IMR-90 (cell line): ENCODE measurements at regions not wholly inside any gene's neighbourhood (a gene's known extent, or its start where the extent isn't known, plus 50 kb on each side); places are given as distances from the start of the nearest gene placed in this dataset.

Experiments
- ATAC-seq: fragments of 200-7000 bp; cut with Tn5 transposase; 2 replicates; pipeline ENCODE4 v1.9.1; 2020; ENCODE audit warnings: low read depth, mild to moderate bottlenecking, moderate library complexity
- BruUV-seq: library from RNA; stranded (reverse); fragments of 400-500 nt; replicated peaks from 2 replicates; lab custom pipeline; 2021; lab: Mats Ljungman, UMichigan
- CTCF ChIA-PET: fragments of 300-600 bp; formaldehyde crosslinking; extraction: SDS; loops from one replicate; lab custom pipeline; 2021; ENCODE audit warnings: antibody characterized with exemption; lab: Yijun Ruan, JAX
- POLR2A ChIA-PET: fragments of 300-600 bp; sonication (Branson Sonifier 250); formaldehyde crosslinking; loops from one replicate; lab custom pipeline; 2022; ENCODE audit warnings: antibody characterized with exemption; ENCODE audit not compliant: unreplicated experiment; lab: Charles Lee
- DNase-seq: peaks from one replicate; pipeline ENCODE4 v3.0.0; 2013
- H2AFZ ChIP-seq: replicated peaks from 2 replicates; pipeline ENCODE3; 2013; ENCODE audit warnings: low read length, mild to moderate bottlenecking; ENCODE audit not compliant: poor library complexity
- H2AK5ac ChIP-seq: 2 replicates; pipeline ENCODE4 v1.6.1; 2013; ENCODE audit warnings: low read depth, low read length, inconsistent platforms
- H2AK9ac ChIP-seq: replicated peaks from 2 replicates; pipeline ENCODE3; 2013; ENCODE audit warnings: mild to moderate bottlenecking, low read depth, low read length, moderate library complexity; ENCODE audit not compliant: poor library complexity
- H2BK120ac ChIP-seq: 2 replicates; pipeline ENCODE4 v1.6.1; 2013; ENCODE audit warnings: low read depth, low read length, inconsistent platforms
- H2BK15ac ChIP-seq: 3 replicates; pipeline ENCODE4 v1.6.1; 2013; ENCODE audit warnings: low read depth, low read length, inconsistent platforms
- H2BK20ac ChIP-seq: 2 replicates; pipeline ENCODE4 v1.6.1; 2013; ENCODE audit warnings: low read depth, mild to moderate bottlenecking, inconsistent platforms, low read length, moderate library complexity
- H2BK5ac ChIP-seq: 2 replicates; pipeline ENCODE4 v1.6.1; 2013; ENCODE audit warnings: mild to moderate bottlenecking, low read depth, low read length, inconsistent platforms; ENCODE audit not compliant: poor library complexity, severe bottlenecking
- H3K14ac ChIP-seq: replicated peaks from 2 replicates; pipeline ENCODE4 v1.6.1; 2013; ENCODE audit warnings: low read depth, low read length, inconsistent platforms
- H3K18ac ChIP-seq: 2 replicates; pipeline ENCODE4 v1.6.1; 2013; ENCODE audit warnings: low read depth, low read length, control low read depth
- H3K23ac ChIP-seq: 2 replicates; pipeline ENCODE4 v1.6.1; 2013; ENCODE audit warnings: low read depth, low read length, inconsistent platforms
- H3K27ac ChIP-seq: 2 replicates; pipeline ENCODE4 v1.5.1; 2013; ENCODE audit warnings: mild to moderate bottlenecking, control low read depth, low read length; ENCODE audit not compliant: insufficient read depth
- H3K27me3 ChIP-seq: 2 replicates; pipeline ENCODE4 v1.6.1; 2013; ENCODE audit warnings: low read length; ENCODE audit not compliant: control insufficient read depth, insufficient read depth
- H3K36me3 ChIP-seq: 2 replicates; pipeline ENCODE4 v1.6.1; 2013; ENCODE audit warnings: low read length, mixed read lengths; ENCODE audit not compliant: control insufficient read depth, insufficient read depth
- H3K4ac ChIP-seq: 2 replicates; pipeline ENCODE4 v1.6.1; 2013; ENCODE audit warnings: low read depth, low read length, inconsistent platforms
- H3K4me1 ChIP-seq: 2 replicates; pipeline ENCODE4 v1.6.1; 2013; ENCODE audit warnings: low read length, mixed read lengths; ENCODE audit not compliant: control insufficient read depth, insufficient read depth
- H3K4me2 ChIP-seq: 2 replicates; pipeline ENCODE4 v1.6.1; 2013; ENCODE audit warnings: low read depth, mild to moderate bottlenecking, control low read depth, low read length, moderate library complexity
- H3K4me3 ChIP-seq: 2 replicates; pipeline ENCODE4 v1.5.1; 2013; ENCODE audit warnings: low read depth, mild to moderate bottlenecking, control low read depth, low read length, moderate library complexity; ENCODE audit not compliant: insufficient read depth
- H3K56ac ChIP-seq: 2 replicates; pipeline ENCODE4 v1.6.1; 2013; ENCODE audit warnings: low read length, inconsistent platforms; ENCODE audit not compliant: insufficient read depth; ENCODE audit errors: extremely low read depth
- H3K79me1 ChIP-seq, 2 experiments: 2 replicates each; pipeline ENCODE4 v1.6.1; 2013; ENCODE audit warnings: low read length in 2 of 2, inconsistent platforms in 1 of 2, low read depth in 1 of 2
- H3K9ac ChIP-seq: 2 replicates; pipeline ENCODE4 v1.6.1; 2013; ENCODE audit warnings: low read depth, low read length, control low read depth
- H3K9me1 ChIP-seq: 2 replicates; pipeline ENCODE4 v1.6.1; 2013; ENCODE audit warnings: low read length, inconsistent platforms; ENCODE audit not compliant: insufficient read depth
- H3K9me3 ChIP-seq: 2 replicates; pipeline ENCODE4 v1.6.1; 2013; ENCODE audit warnings: low read length; ENCODE audit not compliant: control insufficient read depth, insufficient read depth
- H4K20me1 ChIP-seq: 2 replicates; pipeline ENCODE4 v1.6.1; 2013; ENCODE audit warnings: low read length, inconsistent platforms; ENCODE audit not compliant: insufficient read depth
- H4K5ac ChIP-seq: 2 replicates; pipeline ENCODE4 v1.6.1; 2013; ENCODE audit warnings: mild to moderate bottlenecking, low read depth, low read length, control low read depth
- H4K8ac ChIP-seq, 2 experiments: 2 replicates each; pipeline ENCODE4 v1.6.1; 2013; ENCODE audit warnings: low read depth in 2 of 2, low read length in 2 of 2, control low read depth in 1 of 2, inconsistent platforms in 1 of 2
- H4K91ac ChIP-seq: 2 replicates; pipeline ENCODE4 v1.6.1; 2013; ENCODE audit warnings: low read depth, low read length, inconsistent platforms; ENCODE audit not compliant: insufficient read depth
- CEBPB ChIP-seq: IDR thresholded peaks from 2 replicates; pipeline ENCODE4 v1.6.1; 2012; ENCODE audit warnings: low read depth, low read length, improper control_type of control experiment
- NFE2L2 ChIP-seq: fragments of 150-350 bp; IDR thresholded peaks from 2 replicates; pipeline ENCODE4 v1.6.1; 2016; ENCODE audit warnings: low read depth, mild to moderate bottlenecking, low read length
- POLR2A ChIP-seq: IDR thresholded peaks from 2 replicates; pipeline ENCODE4 v1.6.1; 2012; ENCODE audit warnings: mild to moderate bottlenecking, low read depth, low read length
- RAD21 ChIP-seq: IDR thresholded peaks from 2 replicates; pipeline ENCODE4 v1.6.1; 2012; ENCODE audit warnings: low read length, improper control_type of control experiment
- WGBS, 2 experiments: methylation state at CpG; one replicate each; pipeline versions ENCODE4 v1.1.5 to v1.1.7; 2013; ENCODE audit warnings: missing lambda C conversion rate in 2 of 2; ENCODE audit not compliant: insufficient read length in 1 of 2; ENCODE audit errors: extremely low coverage in 2 of 2; 5-methylcytosine and 5-hydroxymethylcytosine counted together
- dilution Hi-C: fragments of 300-500 bp; cut with HindIII; formaldehyde crosslinking; loops from one replicate; pipeline ENCODE4 v1.14.3; 2018; ENCODE audit warnings: low sequenced_read_pairs; ENCODE audit not compliant: unreplicated experiment
- in situ Hi-C: fragments of 300-500 bp; cut with MboI; formaldehyde crosslinking; loops from 3 replicates; pipeline ENCODE4 v1.14.3; 2019; ENCODE audit warnings: low sequenced_read_pairs, inconsistent platforms, mixed read lengths
- intact Hi-C: fragments of 100-400 bp; cut with micrococcal nuclease; formaldehyde crosslinking; loops from 2 replicates; pipeline ENCODE4 v1.10.0; 2022
- TF ChIP-seq, protein P1 (sequence below): fragments of 150-350 bp; IDR thresholded peaks from 2 replicates; pipeline ENCODE4 v1.6.1; 2017; ENCODE audit warnings: mild to moderate bottlenecking, antibody characterized with exemption, low read length, low read depth
- TF ChIP-seq, protein P2 (sequence below): conservative IDR thresholded peaks from 2 replicates; pipeline ENCODE4 v1.5.1; 2012; ENCODE audit warnings: mild to moderate bottlenecking, low read depth, low read length, improper control_type of control experiment

DNA sequence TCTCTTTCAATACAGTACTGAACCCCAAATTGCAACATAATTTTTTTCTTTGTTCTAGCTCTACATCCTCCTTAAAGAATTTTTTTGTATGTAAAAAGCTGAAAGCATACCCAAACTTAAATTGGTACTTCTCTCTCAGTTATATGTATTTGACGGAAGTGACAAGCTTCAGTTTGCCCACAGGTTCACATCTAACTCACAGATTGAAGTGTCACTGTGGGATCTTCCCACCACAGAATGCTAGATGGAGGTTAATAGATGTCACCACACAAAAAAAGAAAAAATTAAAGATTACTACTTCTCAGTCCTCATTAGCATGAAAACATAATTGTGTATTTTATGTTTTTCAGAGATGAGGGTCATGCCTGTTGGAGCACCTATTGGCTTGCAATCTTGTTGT is 150.9 kb upstream of the GHITM start:
- intact Hi-C loops (no loop called here), in situ Hi-C loops (no loop called here), dilution Hi-C loops (no loop called here)
- Histone ChIP-seq H3K9me3 (0 out of 2 replicates have a peak, but pooled peaks cover 5% of the 10 kb centered on the region), H2AK9ac (no peak overlapping the region), H3K4me2 (no peak overlapping the region), H2BK15ac (no peak overlapping the region), H3K27ac (no peak overlapping the region), H3K14ac (no peak overlapping the region), H4K8ac (no peak overlapping the region), H3K4me3 (no peak overlapping the region), H3K23ac (no peak overlapping the region), H3K9me1 (no peaks in the 10 kb centered on the region), H3K9ac (no peak overlapping the region), H2AK5ac (no peak overlapping the region), H3K4ac (no peak overlapping the region), H3K27me3 (no peaks in the 10 kb centered on the region), H2BK120ac (no peak overlapping the region), H3K79me1 (no peaks in the 10 kb centered on the region), H2BK20ac (no peak overlapping the region), H3K18ac (no peak overlapping the region), H2AFZ (no peak overlapping the region), H3K4me1 (no peaks in the 10 kb centered on the region), H4K20me1 (no peaks in the 10 kb centered on the region), H4K91ac (no peak overlapping the region), H2BK5ac (no peak overlapping the region), H3K36me3 (no peaks in the 10 kb centered on the region), H3K56ac (no peak overlapping the region), H4K5ac (no peak overlapping the region)
- TF ChIP-seq POLR2A (no peak), RAD21 (no peak), CEBPB (no peak), NFE2L2 (no peak)
- TF ChIP-seq, protein P1, sequence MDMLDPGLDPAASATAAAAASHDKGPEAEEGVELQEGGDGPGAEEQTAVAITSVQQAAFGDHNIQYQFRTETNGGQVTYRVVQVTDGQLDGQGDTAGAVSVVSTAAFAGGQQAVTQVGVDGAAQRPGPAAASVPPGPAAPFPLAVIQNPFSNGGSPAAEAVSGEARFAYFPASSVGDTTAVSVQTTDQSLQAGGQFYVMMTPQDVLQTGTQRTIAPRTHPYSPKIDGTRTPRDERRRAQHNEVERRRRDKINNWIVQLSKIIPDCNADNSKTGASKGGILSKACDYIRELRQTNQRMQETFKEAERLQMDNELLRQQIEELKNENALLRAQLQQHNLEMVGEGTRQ: no peak
- TF ChIP-seq, protein P2, sequence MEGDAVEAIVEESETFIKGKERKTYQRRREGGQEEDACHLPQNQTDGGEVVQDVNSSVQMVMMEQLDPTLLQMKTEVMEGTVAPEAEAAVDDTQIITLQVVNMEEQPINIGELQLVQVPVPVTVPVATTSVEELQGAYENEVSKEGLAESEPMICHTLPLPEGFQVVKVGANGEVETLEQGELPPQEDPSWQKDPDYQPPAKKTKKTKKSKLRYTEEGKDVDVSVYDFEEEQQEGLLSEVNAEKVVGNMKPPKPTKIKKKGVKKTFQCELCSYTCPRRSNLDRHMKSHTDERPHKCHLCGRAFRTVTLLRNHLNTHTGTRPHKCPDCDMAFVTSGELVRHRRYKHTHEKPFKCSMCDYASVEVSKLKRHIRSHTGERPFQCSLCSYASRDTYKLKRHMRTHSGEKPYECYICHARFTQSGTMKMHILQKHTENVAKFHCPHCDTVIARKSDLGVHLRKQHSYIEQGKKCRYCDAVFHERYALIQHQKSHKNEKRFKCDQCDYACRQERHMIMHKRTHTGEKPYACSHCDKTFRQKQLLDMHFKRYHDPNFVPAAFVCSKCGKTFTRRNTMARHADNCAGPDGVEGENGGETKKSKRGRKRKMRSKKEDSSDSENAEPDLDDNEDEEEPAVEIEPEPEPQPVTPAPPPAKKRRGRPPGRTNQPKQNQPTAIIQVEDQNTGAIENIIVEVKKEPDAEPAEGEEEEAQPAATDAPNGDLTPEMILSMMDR: no peak
- DNase-seq (no peak), ATAC-seq (no peak)
- WGBS, 2 experiments: no CpG with 5 or more reads among the region's 1 CpG
- ChIA-PET CTCF (no interaction called here), POLR2A (no interaction called here)
- no TSS peak for BruUV-seq
